GM12865 (cell line): ENCODE measurements at regions not wholly inside any gene's neighbourhood (a gene's known extent, or its start where the extent isn't known, plus 50 kb on each side); places are given as distances from the start of the nearest gene placed in this dataset.

Source experiments
- DNase-seq: peaks from one replicate; pipeline ENCODE4 v3.0.0; 2010; ENCODE audit warnings: low read depth
- H3K4me3 ChIP-seq: 2 replicates; pipeline ENCODE4 v1.5.1; 2011; ENCODE audit warnings: mild to moderate bottlenecking, low read depth, low read length, control low read depth
- TF ChIP-seq, protein P1 (sequence below): IDR thresholded peaks from 2 replicates; pipeline ENCODE4 v1.5.1; 2011; ENCODE audit warnings: low read length, control low read depth, low read depth, inconsistent platforms; ENCODE audit not compliant: insufficient read depth; ENCODE audit errors: missing control alignments

DNA sequence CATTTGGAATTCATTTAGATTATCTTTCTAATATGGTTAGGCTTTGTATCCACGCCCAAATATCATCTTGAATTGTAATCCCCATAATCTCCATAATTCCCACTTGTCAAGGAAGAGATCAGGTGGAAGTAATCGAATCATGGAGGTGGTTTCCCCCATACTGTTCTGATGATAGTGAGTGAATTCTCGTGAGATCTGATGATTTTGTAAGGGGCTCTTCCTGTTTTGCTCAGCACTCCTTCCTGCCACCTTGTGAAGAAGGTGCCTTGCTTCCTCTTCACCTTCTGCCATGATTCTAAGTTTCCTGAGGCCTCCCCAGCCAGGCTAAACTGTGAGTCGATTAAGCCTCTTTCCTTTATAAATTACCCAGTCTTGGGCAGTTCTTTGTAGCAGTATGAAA lies 527.5 kb upstream of the ARRDC3 start:
- DNase-seq = no peak
- TF ChIP-seq, protein P1, sequence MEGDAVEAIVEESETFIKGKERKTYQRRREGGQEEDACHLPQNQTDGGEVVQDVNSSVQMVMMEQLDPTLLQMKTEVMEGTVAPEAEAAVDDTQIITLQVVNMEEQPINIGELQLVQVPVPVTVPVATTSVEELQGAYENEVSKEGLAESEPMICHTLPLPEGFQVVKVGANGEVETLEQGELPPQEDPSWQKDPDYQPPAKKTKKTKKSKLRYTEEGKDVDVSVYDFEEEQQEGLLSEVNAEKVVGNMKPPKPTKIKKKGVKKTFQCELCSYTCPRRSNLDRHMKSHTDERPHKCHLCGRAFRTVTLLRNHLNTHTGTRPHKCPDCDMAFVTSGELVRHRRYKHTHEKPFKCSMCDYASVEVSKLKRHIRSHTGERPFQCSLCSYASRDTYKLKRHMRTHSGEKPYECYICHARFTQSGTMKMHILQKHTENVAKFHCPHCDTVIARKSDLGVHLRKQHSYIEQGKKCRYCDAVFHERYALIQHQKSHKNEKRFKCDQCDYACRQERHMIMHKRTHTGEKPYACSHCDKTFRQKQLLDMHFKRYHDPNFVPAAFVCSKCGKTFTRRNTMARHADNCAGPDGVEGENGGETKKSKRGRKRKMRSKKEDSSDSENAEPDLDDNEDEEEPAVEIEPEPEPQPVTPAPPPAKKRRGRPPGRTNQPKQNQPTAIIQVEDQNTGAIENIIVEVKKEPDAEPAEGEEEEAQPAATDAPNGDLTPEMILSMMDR = no peak

DNA sequence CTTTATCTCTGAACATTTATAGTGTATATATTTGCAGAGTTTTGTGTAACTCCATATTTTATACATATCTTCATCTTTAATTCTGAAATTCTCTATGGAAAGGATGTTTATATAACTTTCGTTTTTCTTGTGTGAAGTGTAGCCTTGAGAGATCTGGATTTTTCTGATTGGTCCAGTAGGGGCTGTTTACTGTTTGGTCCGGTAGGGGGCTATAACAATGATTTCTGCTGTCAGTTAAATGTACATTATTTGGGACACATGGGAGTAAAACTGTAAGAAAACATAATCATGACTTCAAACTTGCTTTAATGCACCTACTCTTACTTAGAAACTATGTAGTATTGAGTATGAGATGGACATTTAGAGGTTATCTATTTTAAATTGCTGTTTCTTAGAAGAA lies 527.1 kb upstream of the ARRDC3 start:
- TF ChIP-seq, protein P1 = peak; percentile 10
- H3K4me3 ChIP-seq = no peak overlapping the region
- DNase-seq = no peak

More for the DNA sequence above, 527.5 kb upstream of the ARRDC3 start:
- no peak overlapping the region for H3K4me3 ChIP-seq

DNA sequence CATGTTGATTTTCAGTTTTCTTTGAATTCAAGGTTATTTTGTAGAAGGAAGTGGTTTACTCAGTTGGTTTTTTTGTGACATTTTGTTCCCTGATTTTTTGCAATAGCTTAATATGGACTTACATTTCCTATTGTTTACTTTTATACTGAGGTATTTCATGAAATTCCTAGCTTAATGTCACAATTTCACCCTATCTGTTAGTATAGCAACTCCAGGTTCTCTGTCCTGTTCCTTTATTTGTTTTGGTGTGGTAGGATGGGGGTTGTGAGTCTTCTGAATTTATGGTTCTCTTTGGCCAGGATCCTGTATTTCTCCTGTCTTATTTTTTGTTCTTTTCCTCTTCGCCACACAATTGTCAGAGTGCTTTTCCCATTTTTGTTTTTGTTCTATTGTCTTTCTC lies 523.4 kb upstream of the ARRDC3 start:
- DNase-seq = no peak
- TF ChIP-seq, protein P1 = no peak
- no peak overlapping the region for H3K4me3 ChIP-seq

DNA sequence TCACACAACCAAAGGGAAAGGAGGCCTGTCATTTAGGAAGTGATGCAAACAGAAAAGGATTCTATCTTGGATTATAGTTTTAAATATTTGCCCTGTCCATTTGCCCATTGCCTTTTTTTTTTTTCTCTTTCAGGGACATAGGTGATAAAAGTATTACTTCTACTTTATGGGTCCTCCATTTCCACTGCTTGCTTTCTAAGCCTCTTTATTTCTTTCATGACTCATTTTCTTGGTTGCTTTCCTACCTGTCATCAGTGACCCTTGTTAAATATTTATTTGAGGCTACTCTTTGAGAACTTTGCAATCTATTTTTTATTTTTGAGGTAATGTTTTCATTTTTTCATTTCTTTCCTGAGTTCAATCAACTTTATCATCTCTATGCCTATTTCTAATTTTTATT lies 522.9 kb upstream of the ARRDC3 start:
- TF ChIP-seq, protein P1 = no peak
- no peak for DNase-seq

DNA sequence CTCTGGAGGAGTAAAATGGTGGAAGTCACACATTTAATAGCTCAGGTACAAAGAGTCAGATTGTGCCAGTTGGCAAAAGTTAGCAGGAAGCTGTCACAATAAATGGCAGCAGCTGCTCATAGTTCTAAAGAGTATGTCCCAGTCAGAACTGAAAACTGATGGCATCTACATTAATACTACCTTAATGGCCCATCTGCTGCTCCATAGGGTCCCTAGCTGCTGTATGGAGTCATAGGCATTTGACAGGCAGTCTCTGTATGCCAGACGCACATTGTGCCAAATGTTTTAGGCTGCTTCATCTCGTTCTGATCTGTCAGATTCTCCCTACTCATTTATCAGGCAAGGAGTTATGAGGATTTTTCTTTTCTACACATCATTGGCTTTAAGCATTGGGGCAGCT lies 515.8 kb upstream of the ARRDC3 start:
- no peak overlapping the region for H3K4me3 ChIP-seq
- no peak for DNase-seq
- TF ChIP-seq, protein P1 = no peak

More for the DNA sequence above, 522.9 kb upstream of the ARRDC3 start:
- H3K4me3 ChIP-seq = no peak overlapping the region

- H3K4me3 ChIP-seq = no peak overlapping the region
- TF ChIP-seq, protein P1 = no peak
- no peak for DNase-seq
These were observed 514.9 kb upstream of the ARRDC3 start for GRCh38 chr5:91898019-91898418.

DNA sequence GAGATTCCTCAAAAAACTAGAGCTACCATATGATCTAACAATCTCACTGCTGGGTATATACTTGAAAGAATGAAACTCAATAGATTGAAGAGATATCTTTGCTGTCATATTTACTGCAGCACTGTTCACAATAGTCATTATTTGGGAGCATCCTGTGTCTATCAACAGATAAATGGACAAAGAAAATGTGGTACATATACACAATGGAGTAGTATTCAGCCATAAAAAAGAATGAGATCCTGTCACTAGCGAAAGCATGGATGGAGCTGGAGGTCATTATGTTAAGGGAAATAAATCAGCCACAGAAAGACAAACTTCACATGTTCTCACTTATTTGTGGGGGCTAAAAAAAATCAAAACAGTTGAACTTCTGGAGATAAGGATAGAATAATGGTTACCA lies 505.7 kb upstream of the ARRDC3 start:
- DNase-seq = no peak
- TF ChIP-seq, protein P1 = no peak
- no peak overlapping the region for H3K4me3 ChIP-seq
